ENCODE measurements at regions not wholly inside any gene's neighbourhood (a gene's known extent, or its start where the extent isn't known, plus 50 kb on each side); places are given as distances from the start of the nearest gene placed in this dataset.

DNA sequence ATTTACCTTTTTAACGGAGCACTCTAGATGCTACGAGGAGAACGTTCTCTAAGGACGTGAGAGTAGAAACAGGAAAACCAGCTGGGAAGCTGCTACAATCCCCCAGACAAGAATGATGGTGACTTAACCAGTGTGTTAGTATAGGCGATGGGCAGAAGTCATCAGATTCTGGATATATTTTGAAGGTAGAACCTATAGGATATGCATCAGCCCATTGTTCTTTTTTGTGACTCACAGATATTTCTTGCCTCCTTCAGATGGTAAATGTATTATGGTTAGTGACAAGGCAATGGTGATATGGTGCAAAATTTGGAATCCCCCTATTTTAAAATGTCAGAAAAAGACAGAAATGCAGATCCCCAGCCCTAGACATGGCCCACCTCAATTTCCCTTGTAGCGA is 258.2 kb downstream of the PHLDA1 start:
- Histone ChIP-seq H3K4me2 (ENCODE audit: low read depth, low read length) (no peak overlapping the region), H4K5ac (ENCODE audit: low read depth, low read length) (no peak overlapping the region), H2BK120ac (ENCODE audit: low read depth, low read length) (no peak overlapping the region), H3K9me1 (ENCODE audit: insufficient read depth, low read length) (no peaks in the 10 kb centered on the region), H2BK5ac (ENCODE audit: low read depth, low read length, poor library complexity, severe bottlenecking) (no peak overlapping the region), H4K20me1 (ENCODE audit: insufficient read depth, low read length) (no peaks in the 10 kb centered on the region), H3K36me3 (ENCODE audit: control insufficient read depth, insufficient read depth, low read length) (no peaks in the 10 kb centered on the region), H3K4me1 (ENCODE audit: control insufficient read depth, insufficient read depth, low read length) (no peaks in the 10 kb centered on the region), H2BK15ac (ENCODE audit: low read depth, low read length) (no peak overlapping the region; the same call in 2 of the 3 replicates), H2AFZ (replicated peaks; ENCODE audit: low read length, poor library complexity) (no peak overlapping the region), H3K4ac (ENCODE audit: low read depth, low read length) (no peak overlapping the region), H3K79me1 (ENCODE audit: low read depth in 1 of 2, low read length in 2 of 2) (no peaks in the 10 kb centered on the region), H2BK20ac (ENCODE audit: low read depth, low read length) (no peak overlapping the region), H3K27me3 (ENCODE audit: control insufficient read depth, insufficient read depth, low read length) (no peaks in the 10 kb centered on the region; the same call in 1 of the 2 replicates), H3K56ac (ENCODE audit: extremely low read depth, insufficient read depth, low read length) (no peak overlapping the region), H3K9ac (ENCODE audit: low read depth, low read length) (no peak overlapping the region), H3K9me3 (ENCODE audit: control insufficient read depth, insufficient read depth, low read length) (no peaks in the 10 kb centered on the region), H3K27ac (ENCODE audit: insufficient read depth, low read length) (no peak overlapping the region), H3K14ac (replicated peaks; ENCODE audit: low read depth, low read length) (no peak overlapping the region), H3K18ac (ENCODE audit: low read depth, low read length) (no peak overlapping the region), H2AK9ac (replicated peaks; ENCODE audit: low read depth, low read length, poor library complexity) (no peak overlapping the region), H3K23ac (ENCODE audit: low read depth, low read length) (no peak overlapping the region), H4K8ac (ENCODE audit: low read depth in 2 of 2, low read length in 2 of 2) (no peak overlapping the region), H2AK5ac (ENCODE audit: low read depth, low read length) (peak overlapping the region; percentile 25; the same call in 1 of the 2 replicates), H3K4me3 (ENCODE audit: insufficient read depth, low read depth, low read length) (no peak overlapping the region), H4K91ac (ENCODE audit: insufficient read depth, low read depth, low read length) (no peak overlapping the region)
- no peak for TF ChIP-seq CHD1 (IDR thresholded peaks at IDR 0.05; ENCODE audit: low read depth, low read length)
- no peak for TF ChIP-seq POLR2A (IDR thresholded peaks at IDR 0.05; ENCODE audit: low read depth, low read length)
- TF ChIP-seq CEBPB (IDR thresholded peaks at IDR 0.05; ENCODE audit: low read depth, low read length): no peak
- TF ChIP-seq, protein P1, sequence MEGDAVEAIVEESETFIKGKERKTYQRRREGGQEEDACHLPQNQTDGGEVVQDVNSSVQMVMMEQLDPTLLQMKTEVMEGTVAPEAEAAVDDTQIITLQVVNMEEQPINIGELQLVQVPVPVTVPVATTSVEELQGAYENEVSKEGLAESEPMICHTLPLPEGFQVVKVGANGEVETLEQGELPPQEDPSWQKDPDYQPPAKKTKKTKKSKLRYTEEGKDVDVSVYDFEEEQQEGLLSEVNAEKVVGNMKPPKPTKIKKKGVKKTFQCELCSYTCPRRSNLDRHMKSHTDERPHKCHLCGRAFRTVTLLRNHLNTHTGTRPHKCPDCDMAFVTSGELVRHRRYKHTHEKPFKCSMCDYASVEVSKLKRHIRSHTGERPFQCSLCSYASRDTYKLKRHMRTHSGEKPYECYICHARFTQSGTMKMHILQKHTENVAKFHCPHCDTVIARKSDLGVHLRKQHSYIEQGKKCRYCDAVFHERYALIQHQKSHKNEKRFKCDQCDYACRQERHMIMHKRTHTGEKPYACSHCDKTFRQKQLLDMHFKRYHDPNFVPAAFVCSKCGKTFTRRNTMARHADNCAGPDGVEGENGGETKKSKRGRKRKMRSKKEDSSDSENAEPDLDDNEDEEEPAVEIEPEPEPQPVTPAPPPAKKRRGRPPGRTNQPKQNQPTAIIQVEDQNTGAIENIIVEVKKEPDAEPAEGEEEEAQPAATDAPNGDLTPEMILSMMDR (conservative IDR thresholded peaks at IDR 0.05; ENCODE audit: low read depth, low read length): no peak
- TF ChIP-seq BHLHE40 (IDR thresholded peaks at IDR 0.05; ENCODE audit: low read depth, low read length): no peak
- TF ChIP-seq RAD21 (IDR thresholded peaks at IDR 0.05; ENCODE audit: low read length): no peak
- no peak for TF ChIP-seq MXI1 (IDR thresholded peaks at IDR 0.05; ENCODE audit: borderline replicate concordance, low read depth, low read length)
- no peak for TF ChIP-seq FOS (IDR thresholded peaks at IDR 0.05; ENCODE audit: low read depth, low read length)
- TF ChIP-seq, protein P2, sequence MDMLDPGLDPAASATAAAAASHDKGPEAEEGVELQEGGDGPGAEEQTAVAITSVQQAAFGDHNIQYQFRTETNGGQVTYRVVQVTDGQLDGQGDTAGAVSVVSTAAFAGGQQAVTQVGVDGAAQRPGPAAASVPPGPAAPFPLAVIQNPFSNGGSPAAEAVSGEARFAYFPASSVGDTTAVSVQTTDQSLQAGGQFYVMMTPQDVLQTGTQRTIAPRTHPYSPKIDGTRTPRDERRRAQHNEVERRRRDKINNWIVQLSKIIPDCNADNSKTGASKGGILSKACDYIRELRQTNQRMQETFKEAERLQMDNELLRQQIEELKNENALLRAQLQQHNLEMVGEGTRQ (IDR thresholded peaks at IDR 0.05; ENCODE audit: low read depth, low read length): no peak
- TF ChIP-seq MAZ (IDR thresholded peaks at IDR 0.05; ENCODE audit: borderline replicate concordance, low read depth, low read length): no peak
- TF ChIP-seq SMC3 (IDR thresholded peaks at IDR 0.05; ENCODE audit: low read depth, low read length): no peak
- TF ChIP-seq NFE2L2 (IDR thresholded peaks at IDR 0.05; ENCODE audit: low read depth, low read length): no peak
- TF ChIP-seq RFX5 (IDR thresholded peaks at IDR 0.05; ENCODE audit: low read depth, low read length): no peak
- TF ChIP-seq RCOR1 (IDR thresholded peaks at IDR 0.05; ENCODE audit: insufficient replicate concordance, low read length): no peak
- TF ChIP-seq, protein P3, sequence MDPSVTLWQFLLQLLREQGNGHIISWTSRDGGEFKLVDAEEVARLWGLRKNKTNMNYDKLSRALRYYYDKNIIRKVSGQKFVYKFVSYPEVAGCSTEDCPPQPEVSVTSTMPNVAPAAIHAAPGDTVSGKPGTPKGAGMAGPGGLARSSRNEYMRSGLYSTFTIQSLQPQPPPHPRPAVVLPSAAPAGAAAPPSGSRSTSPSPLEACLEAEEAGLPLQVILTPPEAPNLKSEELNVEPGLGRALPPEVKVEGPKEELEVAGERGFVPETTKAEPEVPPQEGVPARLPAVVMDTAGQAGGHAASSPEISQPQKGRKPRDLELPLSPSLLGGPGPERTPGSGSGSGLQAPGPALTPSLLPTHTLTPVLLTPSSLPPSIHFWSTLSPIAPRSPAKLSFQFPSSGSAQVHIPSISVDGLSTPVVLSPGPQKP (IDR thresholded peaks at IDR 0.05; ENCODE audit: borderline replicate concordance, low read depth, low read length): no peak
- 97% methylated on average over 4 of the region's 6 CpGs; no CpG with 5 or more reads in 1 of the 2 experiments for WGBS, 2 experiments (ENCODE audit: extremely low coverage in 2 of 2, insufficient read length in 1 of 2)
- intact Hi-C loops (cut with micrococcal nuclease) (no loop called here), in situ Hi-C loops (cut with MboI; ENCODE audit: low sequenced_read_pairs) (no loop called here), dilution Hi-C loops (cut with HindIII; ENCODE audit: low sequenced_read_pairs, unreplicated experiment) (no loop called here)
- ATAC-seq (ENCODE audit: low read depth): no peak
- no peak for DNase-seq
- CTCF ChIA-PET: no interaction called here
- POLR2A ChIA-PET (ENCODE audit: unreplicated experiment): no interaction called here
- BruUV-seq (replicated peaks): no TSS peak
